Mesothelial cell of epicardium (in vitro differentiated cells): ENCODE measurements at regions not wholly inside any gene's neighbourhood (a gene's known extent, or its start where the extent isn't known, plus 50 kb on each side); places are given as distances from the start of the nearest gene placed in this dataset.

Source experiments
- DNase-seq, 2 experiments: peaks; one replicate each; pipeline ENCODE4 v3.0.0; 2021; ENCODE audit warnings: low spot score in 2 of 2; ENCODE audit not compliant: unreplicated experiment in 2 of 2
- H3K27ac Mint-ChIP-seq: 2 replicates; pipeline ENCODE4 v1.8.0; 2021; ENCODE audit warnings: mixed read lengths
- H3K27me3 Mint-ChIP-seq: 2 replicates; pipeline ENCODE4 v1.8.0; 2021; ENCODE audit warnings: low read depth, mixed read lengths
- H3K36me3 Mint-ChIP-seq: 2 replicates; pipeline ENCODE4 v1.8.0; 2021; ENCODE audit warnings: mixed read lengths
- H3K4me1 Mint-ChIP-seq: 2 replicates; pipeline ENCODE4 v1.8.0; 2021; ENCODE audit warnings: mixed read lengths
- H3K4me3 Mint-ChIP-seq: 2 replicates; pipeline ENCODE4 v1.8.0; 2021; ENCODE audit warnings: mild to moderate bottlenecking, moderate library complexity, mixed read lengths
- H3K9me3 Mint-ChIP-seq: 2 replicates; pipeline ENCODE4 v1.8.0; 2021; ENCODE audit warnings: mixed read lengths
- TF ChIP-seq, protein P1 (sequence below): fragments of 200-600 bp; sonication (generic); IDR thresholded peaks from one replicate; pipeline ENCODE4 v1.5.0; 2021; ENCODE audit warnings: antibody characterized with exemption; ENCODE audit not compliant: unreplicated experiment

GRCh38 chr15:38622304-38622703 is 57.7 kb upstream of the RASGRP1 start:
- Mint-ChIP-seq H3K4me1 (no peaks in the 10 kb centered on the region), H3K9me3 (no peaks in the 10 kb centered on the region), H3K36me3 (no peaks in the 10 kb centered on the region), H3K4me3 (no peak overlapping the region), H3K27me3 (peaks cover 13% of the 10 kb centered on the region), H3K27ac (no peak overlapping the region)
- no peak for DNase-seq
- TF ChIP-seq, protein P1, sequence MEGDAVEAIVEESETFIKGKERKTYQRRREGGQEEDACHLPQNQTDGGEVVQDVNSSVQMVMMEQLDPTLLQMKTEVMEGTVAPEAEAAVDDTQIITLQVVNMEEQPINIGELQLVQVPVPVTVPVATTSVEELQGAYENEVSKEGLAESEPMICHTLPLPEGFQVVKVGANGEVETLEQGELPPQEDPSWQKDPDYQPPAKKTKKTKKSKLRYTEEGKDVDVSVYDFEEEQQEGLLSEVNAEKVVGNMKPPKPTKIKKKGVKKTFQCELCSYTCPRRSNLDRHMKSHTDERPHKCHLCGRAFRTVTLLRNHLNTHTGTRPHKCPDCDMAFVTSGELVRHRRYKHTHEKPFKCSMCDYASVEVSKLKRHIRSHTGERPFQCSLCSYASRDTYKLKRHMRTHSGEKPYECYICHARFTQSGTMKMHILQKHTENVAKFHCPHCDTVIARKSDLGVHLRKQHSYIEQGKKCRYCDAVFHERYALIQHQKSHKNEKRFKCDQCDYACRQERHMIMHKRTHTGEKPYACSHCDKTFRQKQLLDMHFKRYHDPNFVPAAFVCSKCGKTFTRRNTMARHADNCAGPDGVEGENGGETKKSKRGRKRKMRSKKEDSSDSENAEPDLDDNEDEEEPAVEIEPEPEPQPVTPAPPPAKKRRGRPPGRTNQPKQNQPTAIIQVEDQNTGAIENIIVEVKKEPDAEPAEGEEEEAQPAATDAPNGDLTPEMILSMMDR = no peak

- no peak overlapping the region for H3K4me3 Mint-ChIP-seq
- no peak overlapping the region for H3K27ac Mint-ChIP-seq
- H3K9me3 Mint-ChIP-seq = no peaks in the 10 kb centered on the region
- TF ChIP-seq, protein P1 = no peak
- H3K4me1 Mint-ChIP-seq = no peaks in the 10 kb centered on the region
- no peak for DNase-seq
- no peaks in the 10 kb centered on the region for H3K36me3 Mint-ChIP-seq
- H3K27me3 Mint-ChIP-seq = peaks cover 12% of the 10 kb centered on the region
These were observed 58.3 kb upstream of the RASGRP1 start for GRCh38 chr15:38622908-38623307.

DNA sequence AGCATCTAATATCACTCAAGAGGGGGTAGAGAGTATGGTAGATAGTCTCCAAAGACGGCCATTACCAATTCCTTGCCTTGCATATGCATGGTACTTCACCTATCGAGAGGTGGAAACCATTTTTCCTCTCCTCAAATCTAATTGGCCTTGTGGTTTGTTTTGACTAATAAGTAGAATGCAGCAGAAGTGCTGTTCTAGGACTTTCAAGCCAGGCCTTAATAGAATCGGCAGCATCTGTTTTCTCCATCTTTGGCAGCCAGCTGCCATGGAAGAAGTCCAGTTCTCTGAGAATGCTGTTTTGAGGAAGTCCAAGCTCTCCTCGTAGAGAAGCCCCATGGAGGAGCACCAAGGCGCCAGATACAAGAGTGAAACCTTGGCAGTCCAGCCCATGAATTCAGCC is 59.1 kb upstream of the RASGRP1 start:
- DNase-seq = no peak
- Mint-ChIP-seq H3K4me3 (no peak overlapping the region), H3K4me1 (no peaks in the 10 kb centered on the region), H3K36me3 (no peaks in the 10 kb centered on the region), H3K27me3 (peaks cover 12% of the 10 kb centered on the region), H3K27ac (no peak overlapping the region), H3K9me3 (no peaks in the 10 kb centered on the region)
- TF ChIP-seq, protein P1 = no peak

DNA sequence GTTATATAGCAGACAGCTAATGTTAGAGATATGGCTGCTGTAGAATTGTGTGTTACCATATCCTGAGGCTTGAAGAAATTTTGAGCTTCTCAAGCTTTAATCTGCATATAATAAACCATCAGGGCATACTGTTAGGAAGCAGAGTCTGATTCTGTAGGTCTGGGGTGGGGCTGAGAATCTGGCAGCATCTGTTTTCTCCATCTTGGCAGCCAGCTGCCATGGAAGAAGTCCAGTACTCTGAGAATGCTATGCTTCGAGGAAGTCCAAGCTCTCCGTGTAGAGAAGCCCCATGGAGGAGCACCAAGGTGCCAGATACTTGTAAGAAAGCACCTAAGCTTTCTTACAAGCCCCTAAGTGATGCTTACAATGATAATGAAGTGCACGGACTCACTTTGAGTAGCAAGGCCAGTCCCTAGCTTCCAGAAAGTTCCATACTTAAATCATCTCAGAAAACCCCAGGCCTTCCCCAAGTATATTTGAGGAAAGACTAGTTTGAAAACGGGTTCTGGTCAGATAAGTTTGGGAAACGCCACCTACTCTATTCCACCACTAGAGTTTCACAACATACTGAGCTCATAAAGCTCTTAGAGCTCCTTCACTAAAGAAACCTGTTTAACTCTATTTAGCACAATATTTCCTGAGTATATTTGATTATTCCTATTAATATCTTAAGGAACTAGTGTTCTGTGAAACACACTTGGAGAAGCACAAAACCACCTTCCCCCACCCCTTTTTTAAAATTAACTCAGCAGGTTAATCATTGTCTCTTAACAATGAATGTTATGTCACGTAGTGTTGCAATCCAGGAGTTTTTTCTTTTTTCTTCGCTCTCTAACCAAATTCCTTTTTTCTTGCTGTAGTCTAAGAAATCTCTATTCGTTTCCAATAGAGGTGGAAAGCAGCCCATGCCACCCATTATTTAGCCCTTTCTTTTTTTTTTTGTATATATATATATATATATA is 59.9 kb upstream of the RASGRP1 start:
- H3K4me1 Mint-ChIP-seq = no peaks in the 10 kb centered on the region
- no peak for DNase-seq
- H3K4me3 Mint-ChIP-seq = no peak overlapping the region

GRCh38 chr15:38625886-38626285 is 61.3 kb upstream of the RASGRP1 start:
- H3K4me1 Mint-ChIP-seq = no peaks in the 10 kb centered on the region
- H3K4me3 Mint-ChIP-seq = no peak overlapping the region
- no peak overlapping the region for H3K27ac Mint-ChIP-seq
- H3K36me3 Mint-ChIP-seq = no peaks in the 10 kb centered on the region
- no peaks in the 10 kb centered on the region for H3K9me3 Mint-ChIP-seq
- peaks cover 2% of the 10 kb centered on the region for H3K27me3 Mint-ChIP-seq
- no peak for DNase-seq
- TF ChIP-seq, protein P1 = no peak

More for the DNA sequence above, 59.9 kb upstream of the RASGRP1 start:
- Mint-ChIP-seq H3K27me3 (peaks cover 9% of the 10 kb centered on the region), H3K9me3 (no peaks in the 10 kb centered on the region), H3K27ac (no peak overlapping the region), H3K36me3 (no peaks in the 10 kb centered on the region)
- TF ChIP-seq, protein P1 = no peak
